A549 (cell line): ENCODE measurements at regions not wholly inside any gene's neighbourhood (a gene's known extent, or its start where the extent isn't known, plus 50 kb on each side); places are given as distances from the start of the nearest gene placed in this dataset.
"Not testable (repeated sequence)": the region's sequence is repeated elsewhere in the genome, so short reads cannot be mapped to it uniquely, and the experiment has no call there.

Experiments used
- CTCF ChIP-seq: fragments of >200 bp; sonication (Bioruptor Twin); formaldehyde crosslinking; IDR thresholded peaks from 3 replicates; pipeline ENCODE4 v1.5.1; 2016
- EP300 ChIP-seq, 2 experiments: fragments of >200 bp; sonication (Bioruptor Twin); formaldehyde crosslinking; IDR thresholded peaks; 2 replicates in 1 of 2; 3 replicates in 1 of 2; pipeline ENCODE4 v1.6.1; 2016 to 2017
- KDM1A ChIP-seq: fragments of 200-600 bp; sonication (generic); IDR thresholded peaks from 2 replicates; pipeline ENCODE4 v1.6.1; 2016; ENCODE audit warnings: low read depth, mild to moderate bottlenecking
- MAX ChIP-seq: IDR thresholded peaks from 2 replicates; pipeline ENCODE4 v1.6.1; 2012
- MAZ ChIP-seq: fragments of 150-350 bp; IDR thresholded peaks from 2 replicates; pipeline ENCODE4 v1.6.1; 2014; ENCODE audit warnings: antibody characterized with exemption, low read depth, low read length, borderline replicate concordance
- POLR2A ChIP-seq: IDR thresholded peaks from 2 replicates; pipeline ENCODE4 v1.6.1; 2012; ENCODE audit warnings: mild to moderate bottlenecking, low read length
- RARB ChIP-seq: fragments of 250-450 bp; sonication (Bioruptor Pico); IDR thresholded peaks from 2 replicates; pipeline ENCODE4 v1.8.0; 2021; ENCODE audit warnings: mild to moderate bottlenecking, moderate library complexity
- RFX5 ChIP-seq: fragments of 450-650 bp; IDR thresholded peaks from 2 replicates; pipeline ENCODE4 v1.7.1; 2014; ENCODE audit warnings: antibody characterized with exemption, mild to moderate bottlenecking, moderate library complexity

GRCh38 chr13:50473050-50473449 is 370.4 kb downstream of the DLEU7 start:
- TF ChIP-seq CTCF; POLR2A; RFX5; MAZ; MAX; KDM1A; EP300 (IDR thresholded peaks at IDR 0.05); RARB (CRISPR knock-in tag): not testable (repeated sequence)
